NCI-H748 (cell line): ENCODE measurements at regions not wholly inside any gene's neighbourhood (a gene's known extent, or its start where the extent isn't known, plus 50 kb on each side); places are given as distances from the start of the nearest gene placed in this dataset.

Experiments used
- DNase-seq: peaks from one replicate; lab custom pipeline; 2025; ENCODE audit not compliant: unreplicated experiment; lab: John Stamatoyannopoulos, UW

DNA sequence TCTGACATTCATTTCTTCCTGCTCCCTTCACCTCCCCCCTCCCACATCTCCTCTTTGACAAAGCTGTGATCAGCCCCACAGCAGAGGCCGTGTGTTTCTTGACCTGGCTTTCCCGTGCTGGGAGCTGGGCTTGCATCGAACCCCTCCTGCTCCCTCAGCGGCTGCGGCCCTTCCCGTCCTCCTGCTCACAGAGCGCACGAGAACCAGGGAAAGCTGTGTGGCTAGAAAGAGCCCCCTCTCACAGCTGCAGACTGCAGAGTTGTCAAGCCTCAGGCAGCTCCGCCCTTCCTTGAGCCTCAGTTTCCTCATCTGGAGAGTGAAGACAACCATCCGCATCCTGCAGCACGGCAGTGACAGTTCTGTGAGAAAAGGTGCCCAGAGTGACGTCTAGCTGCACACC is 65.7 kb upstream of the GLI2 start:
- DNase-seq, result no peak

DNA sequence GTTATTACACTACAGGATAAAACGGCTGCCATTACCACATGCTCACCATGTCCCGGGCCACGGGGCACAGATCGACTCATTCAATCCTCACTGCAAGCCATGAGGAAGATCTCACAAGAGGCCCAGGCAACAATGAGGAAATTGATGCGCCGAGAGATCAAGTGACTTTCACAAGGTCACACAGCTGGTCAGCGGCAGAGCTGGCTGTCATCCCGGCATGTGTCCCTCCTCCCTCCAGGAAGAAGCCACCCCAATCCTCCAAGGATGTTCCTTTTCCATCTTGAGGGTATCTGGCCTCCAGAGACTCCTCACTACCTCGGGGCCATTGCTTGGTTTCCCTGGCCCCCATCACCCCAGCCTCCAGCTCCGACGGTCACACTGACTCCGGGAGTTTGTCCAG is 65.3 kb upstream of the GLI2 start:
- DNase-seq, result no peak

DNA sequence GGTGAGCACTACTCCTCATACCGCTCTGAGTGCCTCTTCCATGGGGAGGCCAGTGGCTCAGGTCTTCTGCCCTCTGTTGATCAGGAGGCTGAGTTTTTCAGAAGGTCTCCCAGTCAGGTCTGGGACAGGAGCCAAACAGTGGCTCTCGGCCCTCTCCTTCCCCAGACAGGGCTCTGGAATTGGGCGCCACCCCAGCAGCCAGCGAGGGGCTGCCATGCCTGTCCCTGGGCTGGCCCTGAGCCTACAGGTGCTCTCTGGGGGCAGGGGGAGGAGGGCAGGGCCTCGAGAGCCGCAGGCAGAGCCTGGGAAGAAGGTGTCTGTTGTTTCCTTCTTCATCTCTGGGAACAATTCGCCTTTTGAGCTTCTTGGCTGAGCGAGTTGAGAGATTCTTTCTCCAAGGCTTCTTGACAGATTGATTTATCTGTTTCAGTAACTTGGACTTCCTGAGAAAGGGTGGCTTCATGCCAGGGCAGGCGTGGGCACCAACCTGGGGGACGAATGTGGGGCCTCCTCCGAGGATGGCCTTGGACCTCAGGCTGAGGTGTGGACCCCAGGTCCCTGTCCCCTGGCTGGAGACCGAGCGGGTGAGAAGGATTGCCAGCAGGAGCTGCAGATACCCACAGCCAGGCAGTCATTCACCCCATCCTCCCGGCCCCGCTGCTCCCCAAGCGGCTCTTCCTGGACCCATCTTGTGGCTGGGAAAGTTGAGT is 64.7 kb upstream of the GLI2 start:
- no peak for DNase-seq

DNA sequence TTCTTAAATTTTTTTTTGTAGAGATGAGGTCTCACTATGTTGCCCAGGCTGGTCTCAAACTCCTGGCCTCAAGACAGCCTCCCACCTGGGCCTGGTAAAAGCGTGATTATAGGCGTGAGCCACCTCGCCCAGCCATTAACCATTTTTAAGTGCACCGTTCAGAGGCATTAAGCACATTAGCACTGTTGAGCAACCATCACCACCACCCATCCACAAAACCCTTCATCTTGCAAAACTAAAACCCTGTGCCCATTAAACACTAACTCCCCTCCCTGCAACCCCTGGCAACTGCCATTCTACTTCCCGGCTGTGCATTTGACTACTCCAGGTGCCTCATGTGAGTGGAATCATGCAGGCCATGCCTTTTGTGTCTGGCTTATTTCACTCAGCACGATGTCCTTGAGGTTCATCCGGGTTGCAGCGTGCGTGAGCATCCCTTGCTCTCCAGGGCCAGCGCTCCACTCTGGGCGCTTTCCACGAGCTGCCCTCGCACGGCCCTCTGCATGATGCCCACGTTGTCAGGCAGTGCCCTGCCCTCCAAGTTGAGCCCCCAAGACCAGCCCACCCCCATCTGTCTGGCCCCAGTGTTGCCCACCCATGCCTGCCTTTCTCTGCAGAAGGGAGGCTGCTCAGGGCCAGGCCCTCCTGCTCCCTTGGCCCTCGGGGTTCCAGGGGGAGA is 63.0 kb upstream of the GLI2 start:
- peak; percentile 10 for DNase-seq

DNA sequence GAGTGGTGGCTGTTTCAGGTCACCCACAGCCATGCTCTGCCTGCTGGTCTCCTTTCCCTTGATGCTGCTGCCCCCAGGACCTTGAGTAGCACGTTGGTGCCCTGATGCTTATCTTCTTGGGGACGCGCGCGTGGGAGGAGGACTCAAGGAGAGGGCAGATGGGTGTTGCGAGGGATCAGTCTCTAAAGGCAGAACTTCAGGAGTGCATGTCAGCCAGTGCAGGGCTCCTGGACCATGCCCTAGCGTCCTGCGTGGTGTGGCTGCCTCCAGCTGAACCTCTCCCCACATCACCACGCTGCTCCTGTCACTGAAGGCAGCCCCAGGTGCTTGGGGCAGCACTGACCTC is 62.5 kb upstream of the GLI2 start:
- DNase-seq, result no peak

DNA sequence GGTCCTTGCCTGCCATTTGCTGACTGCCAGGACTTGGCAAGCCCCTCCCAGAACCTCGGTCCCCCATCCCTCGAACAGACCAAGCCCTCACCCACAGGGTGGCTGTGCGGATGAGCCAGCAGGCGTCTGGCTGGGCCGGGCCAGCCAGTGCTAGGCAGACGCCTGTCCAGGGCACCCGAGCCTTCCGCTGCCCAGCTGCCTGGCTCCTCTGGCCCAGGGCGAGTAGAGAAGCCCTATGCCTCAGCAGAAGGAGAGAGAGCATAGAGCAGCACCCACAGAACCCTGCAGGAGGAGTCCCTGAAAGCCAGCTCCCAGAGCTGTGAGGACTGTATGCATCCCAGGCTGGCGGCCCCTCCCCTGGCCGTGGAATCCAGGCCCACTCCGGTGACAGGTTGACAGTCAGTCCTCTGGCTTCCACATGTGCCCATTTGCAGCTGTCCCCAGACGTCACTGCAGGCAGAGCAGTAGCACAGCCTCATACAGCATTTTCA is 62.1 kb upstream of the GLI2 start:
- no peak for DNase-seq

DNA sequence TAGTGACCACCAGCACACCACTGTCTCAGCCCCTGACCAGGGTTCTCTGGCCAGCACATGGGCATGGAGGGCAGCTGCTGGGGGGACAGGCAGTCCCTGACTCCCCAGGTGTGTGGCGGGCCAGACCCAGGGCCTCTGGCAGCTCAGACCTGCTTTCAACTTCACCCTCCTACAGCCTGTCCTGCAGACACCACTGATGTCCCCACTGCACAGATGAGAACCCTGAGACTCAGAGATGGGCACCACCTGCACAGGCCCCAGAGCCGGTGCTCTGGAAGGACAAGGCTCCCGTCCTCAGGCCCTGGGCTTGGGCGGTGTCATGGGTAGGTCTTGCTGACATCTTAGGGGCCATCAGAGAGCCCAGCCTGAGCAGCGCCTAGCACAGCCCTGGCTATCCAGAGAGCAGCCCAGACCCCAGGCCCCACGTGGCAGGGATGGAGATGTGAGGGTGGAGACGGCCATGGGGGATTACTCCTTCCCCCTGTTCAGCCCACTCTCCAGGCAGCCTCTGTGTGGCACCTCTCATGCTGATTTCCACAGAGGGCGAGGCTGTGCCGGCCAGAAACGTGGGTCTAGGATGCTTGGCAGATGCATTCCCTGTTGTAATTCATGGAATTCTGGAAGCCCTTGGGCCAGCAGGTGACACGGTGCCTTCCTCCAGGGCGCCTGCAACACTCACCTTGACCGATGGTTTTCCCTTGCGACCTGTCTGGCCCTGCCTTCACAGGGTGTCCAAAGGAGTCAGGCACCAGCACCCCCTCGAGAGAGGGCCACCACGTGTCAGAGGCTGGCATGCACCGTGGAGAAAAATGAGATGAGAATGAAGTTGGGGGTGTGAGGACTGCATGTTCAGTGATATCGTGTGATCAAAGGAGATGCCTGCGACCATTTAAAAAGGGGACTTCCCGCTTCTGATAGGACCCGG is 61.2 kb upstream of the GLI2 start:
- no peak for DNase-seq

DNA sequence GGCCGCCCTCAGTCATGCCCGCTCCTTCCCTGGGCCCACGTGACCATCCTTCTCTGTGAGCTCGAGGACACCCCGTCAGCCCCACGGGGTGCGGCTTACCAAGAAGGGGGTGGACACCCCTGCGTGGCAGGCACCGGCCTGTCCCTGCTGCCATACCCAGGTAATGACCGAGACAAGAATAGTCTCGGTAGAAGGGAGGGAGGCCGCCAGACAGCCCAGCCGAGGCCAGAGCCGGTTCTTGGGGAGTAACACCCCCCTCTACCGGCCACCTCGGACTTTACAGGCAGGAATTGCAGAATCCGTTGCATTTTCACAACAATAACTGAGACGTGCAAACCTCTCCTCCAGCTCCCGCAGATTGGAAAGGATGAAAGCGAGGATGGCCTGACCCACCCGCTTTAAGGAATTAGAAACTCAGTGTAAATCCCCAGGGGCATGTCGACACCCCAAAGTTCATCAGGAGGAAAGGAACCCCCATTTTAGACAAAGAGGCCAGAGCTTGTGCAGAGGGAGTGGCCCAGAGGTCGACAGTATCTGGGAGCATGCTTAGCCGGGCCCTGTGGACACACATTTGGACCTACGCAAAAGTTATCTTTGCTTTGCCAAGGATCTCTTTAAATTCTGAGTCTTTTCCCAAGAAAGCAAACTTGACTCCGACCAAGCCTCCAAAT is 60.1 kb upstream of the GLI2 start:
- no peak for DNase-seq

DNA sequence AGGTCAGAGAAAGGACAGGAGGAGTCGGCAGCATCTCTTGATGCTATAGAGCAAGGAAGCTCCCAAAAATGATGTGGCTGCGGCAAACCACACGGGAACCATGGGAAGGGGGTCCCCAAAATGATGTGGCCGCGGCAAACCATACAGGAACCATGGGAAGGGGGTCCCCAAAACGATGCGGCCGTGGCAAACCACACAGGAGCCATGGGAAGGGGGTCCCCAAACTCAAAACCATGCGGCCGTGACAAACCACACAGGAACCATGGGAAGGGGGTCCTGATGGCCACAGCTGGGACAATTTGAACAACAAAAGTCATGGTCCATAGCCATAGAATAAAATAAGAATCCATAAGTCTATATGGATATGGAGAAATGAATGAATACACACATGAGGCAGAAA is 58.4 kb upstream of the GLI2 start:
- no peak for DNase-seq

DNA sequence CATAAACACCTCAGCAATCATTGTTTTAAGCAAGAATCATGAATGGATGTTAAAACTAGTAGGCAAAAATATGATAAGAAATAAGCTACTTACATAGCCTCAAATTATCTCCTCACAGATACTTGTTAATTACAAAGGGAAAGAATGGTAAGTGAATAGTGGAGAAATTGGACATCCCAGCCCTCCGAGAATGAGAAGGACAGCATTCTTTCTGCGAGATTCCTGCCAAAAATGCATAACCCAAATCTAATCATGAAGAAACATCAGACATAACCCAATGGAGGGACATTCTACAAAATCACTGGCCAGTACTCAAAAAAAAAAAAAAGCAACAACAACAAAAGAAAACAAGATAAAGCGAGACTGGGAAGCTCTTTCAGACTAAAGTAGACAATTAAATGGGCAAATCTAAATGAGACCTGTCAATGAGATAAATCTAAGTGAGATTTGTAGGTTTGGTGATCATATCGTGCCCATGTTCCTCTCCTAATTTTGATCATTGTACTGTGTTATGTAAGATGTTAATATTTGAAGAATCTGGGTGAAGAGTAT is 57.9 kb upstream of the GLI2 start:
- no peak for DNase-seq

DNA sequence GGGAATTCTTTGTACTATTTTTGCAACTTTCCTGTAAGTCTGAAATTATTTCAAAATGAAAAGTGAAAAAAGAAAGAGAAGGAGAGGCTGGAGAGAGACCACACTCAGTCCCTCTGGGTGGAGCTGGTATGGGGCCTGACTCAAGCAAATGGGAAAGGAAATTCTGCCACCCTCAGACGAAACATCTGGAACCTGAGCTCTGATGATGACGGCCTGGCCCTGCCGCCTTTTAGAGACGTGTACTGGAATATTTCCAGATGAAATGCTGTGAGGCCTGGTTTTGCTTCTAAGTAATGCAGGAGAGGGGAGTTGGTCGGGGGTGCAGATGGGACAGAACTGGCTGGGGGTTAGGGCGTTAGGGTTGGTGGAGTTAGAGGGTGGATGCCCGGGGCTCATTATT is 57.4 kb upstream of the GLI2 start:
- DNase-seq, result no peak

DNA sequence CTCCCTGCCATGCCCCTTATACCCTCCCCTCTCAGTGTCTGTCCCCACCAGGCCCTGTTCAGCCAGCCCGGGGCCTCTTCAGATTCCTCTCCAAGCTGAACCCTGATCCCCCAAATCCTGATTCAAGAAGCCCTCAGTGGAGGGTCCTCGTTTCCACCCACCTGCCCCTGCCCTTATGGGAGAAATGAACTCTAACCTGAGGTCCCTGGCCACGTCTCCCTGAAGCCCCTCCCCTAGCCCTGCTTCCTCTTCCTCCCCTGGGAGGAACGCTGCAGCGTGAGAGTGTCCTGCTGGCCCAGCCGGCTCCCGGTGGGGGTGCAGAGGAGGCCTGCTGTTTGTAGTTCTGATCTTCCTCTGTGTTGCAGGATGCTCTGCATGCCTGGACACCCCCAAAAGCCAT is 56.7 kb upstream of the GLI2 start:
- no peak for DNase-seq

DNA sequence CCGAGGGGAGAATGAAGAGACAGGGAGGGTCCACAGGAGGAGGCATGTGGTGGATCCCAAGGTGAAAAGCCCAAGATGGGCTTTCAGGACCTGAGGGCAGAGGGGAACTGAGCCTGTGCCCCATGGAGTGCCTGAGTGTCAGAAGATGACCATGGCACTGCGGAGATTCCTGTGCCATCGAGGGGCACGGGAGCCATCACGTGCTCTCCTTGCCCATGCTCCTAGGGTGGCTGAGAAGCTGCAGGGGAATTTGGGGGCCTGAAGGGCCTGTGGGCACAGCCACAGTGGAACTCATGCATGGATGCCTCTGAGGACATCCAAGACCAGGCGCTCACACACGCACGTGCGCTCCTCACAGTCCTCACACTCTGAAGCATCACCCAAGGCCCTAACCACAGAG is 56.1 kb upstream of the GLI2 start:
- DNase-seq, result no peak

DNA sequence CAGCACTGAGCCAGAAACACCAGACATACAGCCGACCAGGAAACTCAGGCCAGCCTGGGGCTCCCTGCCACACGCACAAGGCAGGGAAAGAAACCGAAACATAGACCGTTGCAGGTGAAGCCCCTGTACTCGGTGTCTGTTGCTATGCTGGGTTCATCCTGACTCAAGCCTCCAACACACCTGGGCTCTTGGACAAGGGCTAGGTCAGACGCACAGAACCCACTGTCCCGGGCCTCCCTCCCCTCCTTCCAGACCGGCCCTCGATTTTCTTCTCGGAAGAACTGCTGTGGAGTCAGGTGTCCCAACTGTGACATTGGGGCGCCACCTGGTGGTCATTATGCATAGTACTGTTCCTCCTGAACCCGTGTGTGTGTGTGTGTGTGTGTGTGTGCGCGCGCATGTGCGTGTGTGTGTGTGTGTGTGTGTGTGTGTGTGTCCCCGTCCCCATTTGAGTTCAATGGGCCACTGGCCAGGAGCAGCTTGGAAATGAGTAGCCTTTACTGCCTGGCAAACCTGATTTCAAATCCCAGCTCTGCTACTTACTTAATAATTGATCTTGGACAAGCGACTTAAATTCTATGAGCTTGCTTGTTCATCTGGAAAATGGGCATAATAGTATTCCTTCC is 55.4 kb upstream of the GLI2 start:
- DNase-seq, result peak; percentile 72

DNA sequence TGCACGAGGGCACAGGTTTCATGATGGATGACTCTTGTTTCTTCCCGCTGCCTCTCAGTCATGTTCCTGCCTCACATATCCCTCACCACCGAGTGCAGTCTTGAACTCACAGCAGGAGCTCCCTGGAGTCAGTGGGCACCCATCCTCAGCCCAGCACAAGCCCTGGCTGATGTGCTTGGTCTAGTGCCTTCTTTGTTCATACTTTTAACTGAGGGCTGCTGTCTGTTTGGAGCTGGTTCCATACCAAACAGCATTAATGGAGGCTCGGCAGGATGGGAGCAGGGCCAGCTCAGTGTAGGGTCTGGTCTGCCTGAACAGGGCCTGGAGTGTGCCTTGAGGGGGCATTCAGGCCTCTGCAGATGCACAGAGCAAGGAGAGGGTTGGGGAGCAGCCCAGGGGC is 54.5 kb upstream of the GLI2 start:
- DNase-seq, result no peak

DNA sequence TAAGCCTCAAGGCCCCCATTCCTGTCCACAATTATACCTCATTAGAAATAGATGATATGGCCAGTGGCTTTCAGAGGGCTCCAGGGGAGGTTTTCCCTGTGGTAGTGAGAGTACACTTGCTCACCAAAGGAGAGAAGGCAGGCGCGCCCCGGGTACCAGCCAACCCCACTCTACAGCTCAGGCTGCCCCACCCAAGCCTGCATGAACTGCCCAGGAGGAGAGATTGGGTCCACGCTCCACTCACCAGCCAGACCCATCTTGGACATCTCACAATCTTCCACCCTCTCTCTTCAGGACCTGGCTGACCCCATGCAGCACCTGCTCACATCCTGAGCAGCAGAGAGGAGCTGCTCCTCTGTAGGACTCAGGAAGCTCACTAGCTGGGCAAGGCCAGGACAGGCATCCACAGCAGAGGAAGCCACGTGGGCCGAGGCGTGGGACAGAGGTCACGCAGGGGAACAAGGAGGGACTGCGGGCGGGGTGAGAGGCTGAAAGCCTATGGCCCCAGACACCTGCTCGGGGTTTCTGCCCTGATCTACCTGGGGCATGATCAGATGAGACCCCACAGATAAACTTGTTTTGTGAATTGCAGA is 53.9 kb upstream of the GLI2 start:
- DNase-seq, result no peak

DNA sequence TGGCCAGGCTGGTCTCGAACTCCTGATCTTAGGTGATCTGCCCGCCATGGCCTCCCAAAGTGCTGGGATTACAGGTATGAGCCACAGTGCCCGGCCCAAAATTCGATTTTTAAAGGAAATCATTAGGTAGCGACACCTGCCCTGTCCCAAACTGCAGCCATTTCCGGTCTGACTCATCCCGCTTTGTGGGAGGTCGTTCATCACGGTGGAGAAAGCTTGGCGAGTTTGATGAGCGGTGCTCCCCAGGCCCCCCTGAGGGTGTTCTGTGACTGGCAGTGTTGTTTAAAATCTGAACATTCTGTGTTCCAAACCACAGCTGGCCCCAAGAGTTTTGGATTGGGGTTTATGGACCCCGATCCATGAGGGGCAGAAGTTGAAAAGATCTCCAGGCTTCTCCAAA is 53.0 kb upstream of the GLI2 start:
- no peak for DNase-seq

DNA sequence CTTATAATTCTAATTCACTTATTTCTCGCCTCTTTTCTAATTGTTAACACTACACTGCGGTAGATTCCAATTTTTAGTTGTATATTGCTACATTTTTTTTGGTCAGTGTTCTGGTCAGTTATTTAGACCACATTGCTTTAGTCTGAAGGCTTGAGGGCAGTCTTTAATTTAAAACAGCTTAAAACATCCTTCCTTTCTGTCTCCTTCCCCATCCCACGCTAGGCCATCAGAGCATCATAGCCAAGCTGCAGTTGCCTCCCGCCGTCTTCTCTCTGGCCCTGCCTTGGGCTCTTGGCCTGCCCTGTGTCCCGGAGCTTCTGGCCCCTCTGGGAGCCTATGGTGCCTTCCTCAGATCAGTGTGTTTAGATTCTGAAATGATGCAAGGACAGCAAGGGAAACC is 52.6 kb upstream of the GLI2 start:
- DNase-seq, result no peak

DNA sequence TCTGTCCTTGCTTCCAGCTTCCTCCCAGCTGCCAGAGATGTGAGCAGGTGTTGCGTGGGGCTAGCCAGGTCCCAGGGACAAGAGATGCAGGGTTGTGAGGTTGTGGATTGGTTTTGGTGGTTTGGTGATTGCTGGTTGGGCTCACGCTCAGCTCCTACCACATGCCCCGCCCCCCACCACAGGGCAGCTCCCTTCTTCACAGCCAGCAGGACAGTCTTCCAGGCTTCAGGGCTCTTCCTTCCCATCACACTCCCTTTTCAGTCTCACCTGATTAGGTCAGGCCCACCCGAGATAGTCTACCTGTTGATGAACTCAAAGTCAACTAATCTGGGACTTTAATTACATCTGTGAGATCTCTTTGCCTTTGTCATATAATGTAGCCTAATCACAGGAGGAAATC is 52.0 kb upstream of the GLI2 start:
- no peak for DNase-seq
